ENCODE measurements at regions not wholly inside any gene's neighbourhood (a gene's known extent, or its start where the extent isn't known, plus 50 kb on each side); places are given as distances from the start of the nearest gene placed in this dataset.

GRCh38 chr2:228369400-228370031 is 188.0 kb upstream of the SPHKAP start:
- H3K9me3 ChIP-seq (ENCODE audit: low read length), result no peaks in the 10 kb centered on the region
- ChIA-PET POLR2A (ENCODE audit: unreplicated experiment) (no interaction called here), CTCF (no interaction called here)
- H3K27ac ChIP-seq (ENCODE audit: low read length), result no peak overlapping the region
- intact Hi-C loops (cut with micrococcal nuclease), result no loop called here
- H3K4me1 ChIP-seq (ENCODE audit: insufficient read depth, low read length), result no peaks in the 10 kb centered on the region; the same call in 1 of the 2 replicates
- no peak for TF ChIP-seq CTCF (conservative IDR thresholded peaks at IDR 0.05; ENCODE audit: low read depth, low read length)
- TF ChIP-seq EZH2phosphoT487 (IDR thresholded peaks at IDR 0.05; ENCODE audit: borderline replicate concordance, low read length), result no peak
- TF ChIP-seq EZH2 (IDR thresholded peaks at IDR 0.05; ENCODE audit: low read length, unreplicated experiment), result no peak
- ATAC-seq (no peak), DNase-seq (no peak)
- no peak overlapping the region for H2AFZ ChIP-seq (ENCODE audit: low read length)
- no peak overlapping the region for H3K4me3 ChIP-seq (ENCODE audit: low read length)
- H3K4me2 ChIP-seq (ENCODE audit: low read length), result no peak overlapping the region
- H3K79me2 ChIP-seq (ENCODE audit: low read length), result no peaks in the 10 kb centered on the region
- H4K20me1 ChIP-seq (ENCODE audit: low read length), result no peaks in the 10 kb centered on the region
- H3K36me3 ChIP-seq (ENCODE audit: low read depth, low read length), result no peaks in the 10 kb centered on the region
- H3K27me3 ChIP-seq (ENCODE audit: low read length), result peaks cover 17% of the 10 kb centered on the region; the same call in 1 of the 2 replicates
- no peaks in the 10 kb centered on the region for H3K9me2 ChIP-seq (replicated peaks; ENCODE audit: low read length)
- H3K9ac ChIP-seq (ENCODE audit: low read length), result no peak overlapping the region
- BruUV-seq (replicated peaks), result no TSS peak
- H3F3A ChIP-seq (ENCODE audit: low read length, unreplicated experiment), result no peaks in the 10 kb centered on the region

GRCh38 chr2:228367356-228367755 is 185.9 kb upstream of the SPHKAP start:
- no peaks in the 10 kb centered on the region for H4K20me1 ChIP-seq (ENCODE audit: low read length)
- no peak overlapping the region for H3K27ac ChIP-seq (ENCODE audit: low read length)
- no peaks in the 10 kb centered on the region for H3F3A ChIP-seq (ENCODE audit: low read length, unreplicated experiment)
- no peaks in the 10 kb centered on the region for H3K9me3 ChIP-seq (ENCODE audit: low read length)
- no TSS peak for BruUV-seq (replicated peaks)
- no peaks in the 10 kb centered on the region for H3K79me2 ChIP-seq (ENCODE audit: low read length)
- H3K9ac ChIP-seq (ENCODE audit: low read length), result no peak overlapping the region
- H3K4me1 ChIP-seq (ENCODE audit: insufficient read depth, low read length), result no peaks in the 10 kb centered on the region; the same call in 1 of the 2 replicates
- no peak for DNase-seq
- no peaks in the 10 kb centered on the region for H3K36me3 ChIP-seq (ENCODE audit: low read depth, low read length)
- intact Hi-C loops (cut with micrococcal nuclease), result no loop called here
- H3K4me2 ChIP-seq (ENCODE audit: low read length), result no peak overlapping the region
- no peaks in the 10 kb centered on the region for H3K9me2 ChIP-seq (replicated peaks; ENCODE audit: low read length)
- peaks cover 18% of the 10 kb centered on the region; the same call in 1 of the 2 replicates for H3K27me3 ChIP-seq (ENCODE audit: low read length)
- no peak overlapping the region for H3K4me3 ChIP-seq (ENCODE audit: low read length)
- ChIA-PET CTCF (no interaction called here), POLR2A (ENCODE audit: unreplicated experiment) (no interaction called here)
- H2AFZ ChIP-seq (ENCODE audit: low read length), result no peak overlapping the region
- TF ChIP-seq CTCF (conservative IDR thresholded peaks at IDR 0.05; ENCODE audit: low read depth, low read length), result no peak
- no peak for ATAC-seq

- H3K4me1 ChIP-seq (ENCODE audit: insufficient read depth, low read length), result no peaks in the 10 kb centered on the region
- no peak overlapping the region for H3K9ac ChIP-seq (ENCODE audit: low read length)
- DNase-seq, result no peak
- H3K9me2 ChIP-seq (replicated peaks; ENCODE audit: low read length), result no peaks in the 10 kb centered on the region
- ChIA-PET POLR2A (ENCODE audit: unreplicated experiment) (no interaction called here), CTCF (no interaction called here)
- no peak overlapping the region for H3K4me2 ChIP-seq (ENCODE audit: low read length)
- ATAC-seq, result no peak
- H4K20me1 ChIP-seq (ENCODE audit: low read length), result no peaks in the 10 kb centered on the region
- no peak overlapping the region for H2AFZ ChIP-seq (ENCODE audit: low read length)
- H3K79me2 ChIP-seq (ENCODE audit: low read length), result no peaks in the 10 kb centered on the region
- no peaks in the 10 kb centered on the region for H3K36me3 ChIP-seq (ENCODE audit: low read depth, low read length)
- H3K27ac ChIP-seq (ENCODE audit: low read length), result no peak overlapping the region
- intact Hi-C loops (cut with micrococcal nuclease), result no loop called here
- BruUV-seq (replicated peaks), result no TSS peak
- no peaks in the 10 kb centered on the region for H3K9me3 ChIP-seq (ENCODE audit: low read length)
- TF ChIP-seq CTCF (conservative IDR thresholded peaks at IDR 0.05; ENCODE audit: low read depth, low read length) (no peak), EZH2phosphoT487 (IDR thresholded peaks at IDR 0.05; ENCODE audit: borderline replicate concordance, low read length) (no peak), EZH2 (IDR thresholded peaks at IDR 0.05; ENCODE audit: low read length, unreplicated experiment) (no peak)
- no peak overlapping the region for H3K4me3 ChIP-seq (ENCODE audit: low read length)
- peaks cover 8% of the 10 kb centered on the region for H3K27me3 ChIP-seq (ENCODE audit: low read length)
- no peaks in the 10 kb centered on the region for H3F3A ChIP-seq (ENCODE audit: low read length, unreplicated experiment)
Observed at GRCh38 chr2:228359473-228359872, 178.0 kb upstream of the SPHKAP start.
